22Rv1 (cell line): ENCODE measurements at regions not wholly inside any gene's neighbourhood (a gene's known extent, or its start where the extent isn't known, plus 50 kb on each side); places are given as distances from the start of the nearest gene placed in this dataset.

ENCODE experiments used
- CTCF ChIP-seq: fragments of 450-650 bp; IDR thresholded peaks from 2 replicates; pipeline ENCODE4 v1.5.1; 2017; ENCODE audit warnings: mild to moderate bottlenecking
- ZFX ChIP-seq: fragments of 450-650 bp; IDR thresholded peaks from 2 replicates; pipeline ENCODE4 v1.6.1; 2017; ENCODE audit warnings: antibody characterized with exemption, borderline replicate concordance

GRCh38 chr13:82822935-82823334 lies 1059.3 kb downstream of the SLITRK1 start:
- no peak for TF ChIP-seq CTCF
- TF ChIP-seq ZFX = no peak
